Gastroesophageal sphincter (tissue), 4 donors: ENCODE measurements at regions not wholly inside any gene's neighbourhood (a gene's known extent, or its start where the extent isn't known, plus 50 kb on each side); places are given as distances from the start of the nearest gene placed in this dataset.

Experiments used
- ATAC-seq: fragments of 150-250 bp; one replicate; pipeline ENCODE4 v1.9.1; 2016; ENCODE audit warnings: mild to moderate bottlenecking, moderate library complexity
- H3K27ac ChIP-seq, 4 donors: fragments of 200-600 bp; sonication (generic) in 3 of 4; 1 replicate in 3 of 4; 2 replicates in 1 of 4; pipeline ENCODE4 v1.5.1; 2016 to 2019
- H3K27me3 ChIP-seq: fragments of 200-600 bp; sonication (generic); one replicate; pipeline ENCODE4 v1.5.1; 2019
- H3K36me3 ChIP-seq, 2 donors: fragments of 200-600 bp; sonication (generic); one replicate each; pipeline ENCODE4 v1.5.1; 2019; ENCODE audit warnings: control low read depth in 1 of 2
- H3K4me1 ChIP-seq, 3 donors: fragments of 200-600 bp; sonication (generic); 1 replicate in 2 of 3; 2 replicates in 1 of 3; pipeline ENCODE4 v1.5.1; 2016 to 2019; ENCODE audit warnings: control low read depth in 2 of 3
- H3K4me3 ChIP-seq, 2 donors: fragments of 200-600 bp; sonication (generic); one replicate each; pipeline ENCODE4 v1.5.1; 2019; ENCODE audit warnings: mild to moderate bottlenecking in 1 of 2, moderate library complexity in 1 of 2
- H3K9me3 ChIP-seq, 3 donors: fragments of 200-600 bp; sonication (generic); one replicate each; pipeline ENCODE4 v1.5.1; 2017 to 2019; ENCODE audit warnings: control low read depth in 2 of 3
- EP300 ChIP-seq: sonication (generic); formaldehyde crosslinking; IDR thresholded peaks from one replicate; pipeline ENCODE4 v1.6.1; 2017; ENCODE audit warnings: antibody characterized with exemption, mild to moderate bottlenecking
- POLR2A ChIP-seq, 2 donors: fragments of 450-650 bp; IDR thresholded peaks; one replicate each; pipeline ENCODE4 v1.6.1; 2017; ENCODE audit warnings: antibody characterized with exemption in 2 of 2, mild to moderate bottlenecking in 2 of 2, moderate library complexity in 1 of 2
- POLR2AphosphoS5 ChIP-seq: sonication (generic); formaldehyde crosslinking; IDR thresholded peaks from one replicate; pipeline ENCODE4 v1.6.1; 2017; ENCODE audit warnings: antibody characterized with exemption
- WGBS, 2 donors: methylation state at CpG; one replicate each; pipeline ENCODE4 v1.1.5; 2018; ENCODE audit warnings: low coverage in 1 of 2; 5-methylcytosine and 5-hydroxymethylcytosine counted together
- TF ChIP-seq, protein P1 (sequence below), 4 experiments: fragments of 200-600 bp in 2 of 4; fragments of 450-650 bp in 2 of 4; sonication (generic) in 1 of 4; IDR thresholded peaks; one replicate each; pipeline ENCODE4 v1.5.1; 2017 to 2019; ENCODE audit warnings: antibody characterized with exemption in 4 of 4, mild to moderate bottlenecking in 2 of 4, moderate library complexity in 2 of 4

DNA sequence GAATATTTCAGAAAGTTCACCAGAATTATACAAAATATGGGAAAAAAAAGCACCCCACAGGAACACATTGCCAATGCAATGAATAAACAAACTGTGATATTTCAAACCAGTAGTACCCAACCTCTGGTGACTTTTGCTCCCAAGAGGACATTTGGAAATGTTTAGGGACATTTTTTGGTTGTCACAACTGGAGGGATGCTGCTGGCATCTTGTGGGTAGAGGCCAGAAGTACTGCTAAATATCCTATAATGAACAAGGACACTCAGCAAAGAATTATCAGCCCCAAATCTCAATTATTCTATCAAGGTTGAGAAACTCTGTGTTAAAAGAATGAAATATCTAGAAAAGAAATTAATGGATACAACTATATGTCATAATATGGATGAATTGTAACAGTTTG is 1334.4 kb upstream of the FLRT2 start:
- Histone ChIP-seq H3K9me3 (no peaks in the 10 kb centered on the region), H3K36me3 (no peaks in the 10 kb centered on the region), H3K4me3 (no peak overlapping the region), H3K27ac (no peak overlapping the region), H3K4me1 (no peaks in the 10 kb centered on the region), H3K27me3 (no peaks in the 10 kb centered on the region)
- no peak for TF ChIP-seq POLR2A (IDR thresholded peaks at IDR 0.05)
- no peak for TF ChIP-seq EP300
- TF ChIP-seq, protein P1, sequence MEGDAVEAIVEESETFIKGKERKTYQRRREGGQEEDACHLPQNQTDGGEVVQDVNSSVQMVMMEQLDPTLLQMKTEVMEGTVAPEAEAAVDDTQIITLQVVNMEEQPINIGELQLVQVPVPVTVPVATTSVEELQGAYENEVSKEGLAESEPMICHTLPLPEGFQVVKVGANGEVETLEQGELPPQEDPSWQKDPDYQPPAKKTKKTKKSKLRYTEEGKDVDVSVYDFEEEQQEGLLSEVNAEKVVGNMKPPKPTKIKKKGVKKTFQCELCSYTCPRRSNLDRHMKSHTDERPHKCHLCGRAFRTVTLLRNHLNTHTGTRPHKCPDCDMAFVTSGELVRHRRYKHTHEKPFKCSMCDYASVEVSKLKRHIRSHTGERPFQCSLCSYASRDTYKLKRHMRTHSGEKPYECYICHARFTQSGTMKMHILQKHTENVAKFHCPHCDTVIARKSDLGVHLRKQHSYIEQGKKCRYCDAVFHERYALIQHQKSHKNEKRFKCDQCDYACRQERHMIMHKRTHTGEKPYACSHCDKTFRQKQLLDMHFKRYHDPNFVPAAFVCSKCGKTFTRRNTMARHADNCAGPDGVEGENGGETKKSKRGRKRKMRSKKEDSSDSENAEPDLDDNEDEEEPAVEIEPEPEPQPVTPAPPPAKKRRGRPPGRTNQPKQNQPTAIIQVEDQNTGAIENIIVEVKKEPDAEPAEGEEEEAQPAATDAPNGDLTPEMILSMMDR (IDR thresholded peaks at IDR 0.05), result no peak
- TF ChIP-seq POLR2AphosphoS5, result no peak
- no peak for ATAC-seq

DNA sequence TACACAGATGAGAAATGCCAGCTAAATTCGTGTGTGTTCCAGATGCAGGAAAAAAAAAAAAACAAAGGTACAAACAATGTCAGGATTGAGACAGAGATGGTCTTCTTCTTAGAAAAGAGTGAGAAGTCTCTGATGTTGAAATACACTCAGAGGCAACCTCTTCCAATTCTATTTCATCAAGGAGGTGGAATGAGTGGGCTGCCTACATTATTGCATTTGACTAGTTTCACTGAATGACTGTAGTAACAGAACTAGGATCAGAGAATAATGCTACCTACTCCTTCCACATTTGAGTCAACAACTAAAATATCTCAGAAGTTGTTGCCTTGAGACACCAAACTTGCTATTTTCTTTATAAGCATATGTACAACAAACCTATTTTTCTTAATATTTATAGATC is 1332.2 kb upstream of the FLRT2 start:
- H3K27me3 ChIP-seq, result no peaks in the 10 kb centered on the region
- WGBS, 2 donors, result 58 to 80% methylated on average over 1 of the region's 1 CpG
- H3K36me3 ChIP-seq, result no peaks in the 10 kb centered on the region
- ATAC-seq, result no peak
- H3K4me1 ChIP-seq, result no peaks in the 10 kb centered on the region
- no peak overlapping the region for H3K4me3 ChIP-seq
- no peaks in the 10 kb centered on the region for H3K9me3 ChIP-seq
- H3K27ac ChIP-seq, result no peak overlapping the region
- TF ChIP-seq POLR2A (IDR thresholded peaks at IDR 0.05) (no peak), EP300 (no peak), POLR2AphosphoS5 (no peak)
- TF ChIP-seq, protein P1 (IDR thresholded peaks at IDR 0.05), result no peak

DNA sequence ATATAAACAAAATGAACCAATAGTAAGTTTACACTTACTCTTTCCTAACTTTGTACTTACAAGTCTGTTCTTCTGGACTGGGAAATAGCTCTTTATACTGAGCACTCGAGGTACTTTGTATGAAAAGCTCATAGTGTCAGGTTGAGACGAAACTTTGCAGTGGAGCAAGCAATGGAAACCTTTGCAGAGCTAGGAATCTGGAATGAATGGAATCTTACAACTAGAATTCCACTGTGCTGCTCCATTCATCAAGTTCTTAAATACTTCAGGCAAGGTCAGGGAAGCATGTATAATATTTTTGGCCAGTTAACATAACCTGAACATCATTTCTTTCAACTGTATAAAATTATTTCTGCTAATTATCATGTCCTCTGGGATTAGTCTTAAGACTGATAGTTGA is 1327.5 kb upstream of the FLRT2 start:
- Histone ChIP-seq H3K27ac (no peak overlapping the region), H3K27me3 (no peaks in the 10 kb centered on the region), H3K36me3 (no peaks in the 10 kb centered on the region), H3K9me3 (no peaks in the 10 kb centered on the region), H3K4me1 (no peaks in the 10 kb centered on the region), H3K4me3 (no peak overlapping the region)
- peak; percentile 46 for ATAC-seq
- TF ChIP-seq POLR2A (IDR thresholded peaks at IDR 0.05), result no peak
- TF ChIP-seq EP300, result no peak
- TF ChIP-seq, protein P1 (IDR thresholded peaks at IDR 0.05), result no peak
- no peak for TF ChIP-seq POLR2AphosphoS5
- 21 to 33% methylated on average over 2 of the region's 2 CpGs for WGBS, 2 donors

DNA sequence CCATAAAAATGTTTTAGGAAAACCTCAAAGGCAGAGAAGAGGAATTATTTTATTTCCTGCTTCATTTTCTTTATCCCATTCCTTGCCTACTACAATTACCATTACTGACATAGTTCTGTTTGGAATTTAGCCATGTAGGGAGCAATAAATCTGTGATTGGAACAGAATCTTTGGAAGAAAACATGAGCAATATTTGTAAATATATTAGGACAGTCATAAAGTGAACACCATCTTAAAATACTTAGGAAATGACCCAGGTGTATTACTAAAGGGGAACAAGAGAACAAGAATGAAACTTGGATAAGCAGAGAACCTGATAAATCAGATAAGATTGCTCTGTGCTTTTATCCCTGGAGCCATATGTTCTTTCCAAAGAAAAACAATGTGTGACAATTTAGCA is 1326.0 kb upstream of the FLRT2 start:
- H3K36me3 ChIP-seq, result no peaks in the 10 kb centered on the region
- TF ChIP-seq POLR2AphosphoS5 (no peak), POLR2A (IDR thresholded peaks at IDR 0.05) (no peak), EP300 (no peak)
- TF ChIP-seq, protein P1 (IDR thresholded peaks at IDR 0.05), result no peak
- no peak overlapping the region for H3K27ac ChIP-seq
- no peak for ATAC-seq
- H3K27me3 ChIP-seq, result no peaks in the 10 kb centered on the region
- no peaks in the 10 kb centered on the region for H3K4me1 ChIP-seq
- H3K9me3 ChIP-seq, result no peaks in the 10 kb centered on the region
- H3K4me3 ChIP-seq, result no peak overlapping the region

DNA sequence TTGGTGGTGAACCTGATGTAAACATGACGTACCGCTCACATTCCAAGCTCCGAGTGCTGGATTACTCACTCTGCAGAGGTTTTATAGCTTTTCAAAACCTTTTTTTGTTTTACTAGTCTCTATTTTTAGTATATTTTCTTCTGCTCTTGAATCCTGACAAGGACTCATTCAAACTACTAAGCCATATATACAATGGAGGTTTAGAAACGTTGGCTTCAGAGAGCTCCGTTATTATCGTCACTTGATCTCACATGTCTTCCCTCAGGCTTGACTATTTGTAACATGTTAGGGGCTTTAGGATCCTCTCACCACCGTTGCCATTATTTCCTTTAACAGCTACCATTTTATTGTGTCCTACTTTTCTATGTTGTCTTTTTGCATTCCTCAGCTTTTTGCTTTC is 1321.5 kb upstream of the FLRT2 start:
- Histone ChIP-seq H3K4me1 (peaks cover 0 to 2% (median 0%) of the 10 kb centered on the region in 3 donors), H3K4me3 (no peak overlapping the region), H3K27ac (no peak overlapping the region), H3K9me3 (no peaks in the 10 kb centered on the region), H3K27me3 (no peaks in the 10 kb centered on the region), H3K36me3 (no peaks in the 10 kb centered on the region)
- WGBS, 2 donors, result 80 to 86% methylated on average over 7 of the region's 7 CpGs
- no peak for ATAC-seq
- TF ChIP-seq POLR2AphosphoS5 (no peak), EP300 (no peak), POLR2A (IDR thresholded peaks at IDR 0.05) (no peak)
- TF ChIP-seq, protein P1 (IDR thresholded peaks at IDR 0.05), result no peak
